Middle frontal gyrus (tissue), 1 donor: ENCODE measurements at regions not wholly inside any gene's neighbourhood (a gene's known extent, or its start where the extent isn't known, plus 50 kb on each side); places are given as distances from the start of the nearest gene placed in this dataset.

Source experiments
- DNase-seq: peaks from one replicate; pipeline ENCODE4 v3.0.0-alpha.2; 2015; ENCODE audit warnings: low spot score; ENCODE audit errors: extremely low spot score

GRCh38 chr10:131766096-131766495, 134.7 kb upstream of the PPP2R2D start:
- no peak for DNase-seq

- no peak for DNase-seq
Measured at GRCh38 chr10:131767716-131768115, 133.1 kb upstream of the PPP2R2D start.

- no peak for DNase-seq
Measured at GRCh38 chr10:131769571-131770410, 131.0 kb upstream of the PPP2R2D start.

GRCh38 chr10:131770946-131771633, 129.7 kb upstream of the PPP2R2D start:
- no peak for DNase-seq

GRCh38 chr10:131771634-131772358, 129.0 kb upstream of the PPP2R2D start:
- DNase-seq: no peak

GRCh38 chr10:131772441-131772840, 128.4 kb upstream of the PPP2R2D start:
- no peak for DNase-seq

DNA sequence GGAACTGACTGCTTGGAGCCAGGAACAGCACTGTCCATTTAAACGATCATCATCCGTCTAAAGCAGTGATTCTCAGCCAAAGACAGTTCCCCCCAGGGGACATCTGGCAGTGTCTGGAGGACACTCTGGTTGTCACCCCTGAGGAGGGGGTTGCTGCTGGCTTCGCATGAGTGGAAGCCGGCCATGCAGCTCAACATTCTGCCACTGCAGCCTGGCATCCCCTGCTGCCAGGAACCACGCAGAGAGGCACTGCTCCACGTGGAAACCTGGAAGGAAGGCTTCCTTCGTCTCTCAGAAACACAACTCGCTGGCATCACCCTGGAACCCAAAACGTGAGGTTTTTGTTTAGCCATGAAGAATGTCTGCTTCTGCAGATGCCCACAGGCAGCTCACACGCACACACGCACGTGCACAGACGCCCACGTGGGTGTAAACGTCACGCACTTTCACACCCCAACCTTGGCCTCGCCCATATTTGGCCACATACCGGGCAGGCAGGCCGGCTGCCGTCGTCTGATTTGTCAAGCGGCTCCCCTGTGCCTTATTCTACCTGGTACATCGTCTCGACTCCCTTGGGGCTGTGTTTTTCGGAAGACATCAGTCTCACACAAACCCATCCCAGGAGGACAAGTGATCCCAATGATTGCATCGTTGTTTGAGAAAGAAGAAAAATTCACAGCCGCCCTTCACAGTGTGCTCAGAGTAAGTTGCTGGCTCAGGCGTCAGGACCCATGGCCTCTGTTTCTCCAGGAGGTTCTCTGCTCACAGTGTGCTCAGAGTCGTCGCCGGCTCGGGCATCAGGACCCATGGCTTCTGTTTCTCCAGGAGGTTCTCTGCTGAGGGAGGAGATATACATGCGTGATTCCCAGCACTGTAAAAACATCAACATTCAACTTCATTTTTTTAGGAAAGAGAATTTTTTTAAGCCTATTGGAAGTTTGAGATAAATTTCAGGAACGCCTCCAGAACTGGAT, 127.2 kb upstream of the PPP2R2D start:
- no peak for DNase-seq

GRCh38 chr10:131774681-131775085, 126.1 kb upstream of the PPP2R2D start:
- DNase-seq: no peak

DNA sequence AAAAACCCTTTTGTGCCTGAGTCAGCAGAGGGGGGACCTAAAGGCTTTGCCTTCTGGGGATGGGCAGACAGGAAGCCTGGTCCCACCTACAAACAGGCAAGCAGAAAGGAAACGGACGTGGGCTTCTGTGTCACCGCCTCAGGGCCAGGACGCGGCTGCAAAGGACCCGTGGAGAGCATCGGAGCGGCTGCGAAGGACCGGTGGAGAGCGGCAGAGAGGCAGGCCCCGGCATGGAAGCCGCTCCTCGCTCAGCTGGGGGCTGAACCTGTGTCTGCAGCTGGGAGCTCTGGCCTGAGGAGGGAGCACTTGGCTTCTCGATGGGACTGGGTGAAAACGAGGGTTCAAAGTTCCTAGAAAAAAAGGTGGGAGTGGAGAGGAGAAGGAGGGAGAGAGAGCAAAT, 125.4 kb upstream of the PPP2R2D start:
- DNase-seq: no peak

GRCh38 chr10:131775833-131776232, 125.0 kb upstream of the PPP2R2D start:
- no peak for DNase-seq

- DNase-seq: no peak
Measured at GRCh38 chr10:131776496-131776895, 124.3 kb upstream of the PPP2R2D start.

- no peak for DNase-seq
Measured at GRCh38 chr10:131777162-131777561, 123.6 kb upstream of the PPP2R2D start.

GRCh38 chr10:131777921-131778320, 122.9 kb upstream of the PPP2R2D start:
- DNase-seq: no peak

GRCh38 chr10:131778385-131778784, 122.4 kb upstream of the PPP2R2D start:
- DNase-seq: no peak

DNA sequence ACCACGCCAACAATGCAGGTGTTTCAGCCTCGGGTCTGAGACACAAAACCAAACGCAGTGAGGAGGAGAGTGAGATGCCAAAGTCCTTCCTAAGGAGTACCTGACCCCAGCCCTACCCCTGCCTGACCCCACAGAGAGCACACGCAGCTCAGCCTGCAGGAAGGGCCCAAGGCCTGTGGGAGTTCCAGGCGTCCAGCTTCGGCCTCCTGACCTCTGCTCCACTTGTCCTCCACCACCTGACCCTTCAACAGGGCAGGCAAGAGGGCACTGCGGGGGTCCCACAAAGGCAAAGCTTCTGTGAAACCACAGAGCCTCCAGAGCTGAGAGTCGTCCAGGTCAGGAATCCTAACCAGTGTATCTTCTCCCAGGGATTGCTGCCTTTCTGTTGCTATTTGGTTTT, 122.0 kb upstream of the PPP2R2D start:
- DNase-seq: no peak

GRCh38 chr10:131779661-131780394, 121.0 kb upstream of the PPP2R2D start:
- no peak for DNase-seq

- DNase-seq: no peak
Measured at GRCh38 chr10:131781076-131781475, 119.7 kb upstream of the PPP2R2D start.

DNA sequence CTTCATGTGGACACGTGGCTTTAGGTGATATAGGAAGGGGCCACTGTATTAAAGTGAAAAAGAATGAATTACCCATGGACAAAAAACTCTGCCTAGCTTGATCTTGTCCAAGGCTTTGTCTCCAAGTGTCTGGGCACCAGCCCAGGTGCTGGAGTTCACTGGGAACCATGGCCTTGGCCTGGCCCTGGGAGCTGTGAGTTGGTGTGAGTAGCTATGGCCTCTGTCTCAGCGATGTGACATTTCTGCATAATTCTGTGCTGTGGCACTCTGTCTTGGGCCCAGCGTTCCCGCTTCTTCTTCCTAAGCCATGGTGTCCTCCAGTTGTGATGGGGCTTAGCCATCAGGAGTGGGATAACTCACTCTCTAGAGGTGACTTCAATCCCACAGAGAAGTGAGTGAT, 119.0 kb upstream of the PPP2R2D start:
- no peak for DNase-seq

GRCh38 chr10:131784363-131785120, 116.3 kb upstream of the PPP2R2D start:
- no peak for DNase-seq

- no peak for DNase-seq
Measured at GRCh38 chr10:131785121-131785460, 115.7 kb upstream of the PPP2R2D start.
